D721Med (cell line): ENCODE measurements at regions not wholly inside any gene's neighbourhood (a gene's known extent, or its start where the extent isn't known, plus 50 kb on each side); places are given as distances from the start of the nearest gene placed in this dataset.

Source experiments
- DNase-seq: peaks from one replicate; pipeline ENCODE4 v3.0.0; 2011; ENCODE audit warnings: low spot score; ENCODE audit not compliant: insufficient read length
- FAIRE-seq: peaks from 2 replicates; lab custom pipeline; 2011; peaks lifted over from hg19 to GRCh38; lab: Jason Lieb, UNC
- CTCF ChIP-seq: IDR thresholded peaks from 2 replicates; pipeline ENCODE4 v1.5.1; 2012; ENCODE audit warnings: mild to moderate bottlenecking, control low read depth; ENCODE audit not compliant: insufficient read depth; ENCODE audit errors: missing control alignments

- FAIRE-seq = no peak
- DNase-seq = no peak
- TF ChIP-seq CTCF = no peak
These were observed 1732.3 kb upstream of the PIK3C3 start for GRCh38 chr18:40222776-40223175.

GRCh38 chr18:40216856-40217255 is 1738.2 kb upstream of the PIK3C3 start:
- FAIRE-seq (no peak), DNase-seq (no peak)

GRCh38 chr18:40215979-40216378 is 1739.1 kb upstream of the PIK3C3 start:
- no peak for FAIRE-seq
- DNase-seq = no peak
- TF ChIP-seq CTCF = no peak

More at GRCh38 chr18:40216856-40217255, 1738.2 kb upstream of the PIK3C3 start:
- no peak for TF ChIP-seq CTCF

GRCh38 chr18:40210696-40211095 is 1744.3 kb upstream of the PIK3C3 start:
- DNase-seq = no peak
- no peak for TF ChIP-seq CTCF
- FAIRE-seq = no peak

- FAIRE-seq (peak; percentile 55), DNase-seq (no peak)
- TF ChIP-seq CTCF = no peak
These were observed 1746.1 kb upstream of the PIK3C3 start for GRCh38 chr18:40208958-40209357.

GRCh38 chr18:40197711-40198110 is 1757.3 kb upstream of the PIK3C3 start:
- no peak for TF ChIP-seq CTCF
- DNase-seq (no peak), FAIRE-seq (no peak)

- no peak for FAIRE-seq
- no peak for TF ChIP-seq CTCF
- DNase-seq = no peak
These were observed 1768.4 kb upstream of the PIK3C3 start for GRCh38 chr18:40186677-40187076.
